ENCODE measurements at regions not wholly inside any gene's neighbourhood (a gene's known extent, or its start where the extent isn't known, plus 50 kb on each side); places are given as distances from the start of the nearest gene placed in this dataset.

DNA sequence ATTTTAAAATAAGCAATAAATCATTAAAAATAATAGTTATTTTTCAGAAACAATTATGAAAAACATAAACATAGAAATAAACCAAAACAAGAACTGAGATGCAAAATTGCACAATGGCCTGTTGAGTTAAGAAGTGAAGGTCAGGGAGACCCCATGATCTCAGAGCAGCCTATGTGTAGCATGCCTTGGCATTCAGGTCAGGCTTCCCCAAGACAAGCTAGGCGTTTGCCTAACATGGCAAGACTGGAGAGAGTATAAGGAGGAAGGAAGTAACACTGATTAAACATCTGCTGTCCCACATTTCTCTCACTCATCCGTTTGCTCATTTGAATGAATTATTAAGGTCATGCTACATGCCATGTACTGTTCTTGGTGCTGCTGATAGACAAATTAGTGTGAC is 291.8 kb downstream of the TSHZ3 start:
- TF ChIP-seq, protein P1, sequence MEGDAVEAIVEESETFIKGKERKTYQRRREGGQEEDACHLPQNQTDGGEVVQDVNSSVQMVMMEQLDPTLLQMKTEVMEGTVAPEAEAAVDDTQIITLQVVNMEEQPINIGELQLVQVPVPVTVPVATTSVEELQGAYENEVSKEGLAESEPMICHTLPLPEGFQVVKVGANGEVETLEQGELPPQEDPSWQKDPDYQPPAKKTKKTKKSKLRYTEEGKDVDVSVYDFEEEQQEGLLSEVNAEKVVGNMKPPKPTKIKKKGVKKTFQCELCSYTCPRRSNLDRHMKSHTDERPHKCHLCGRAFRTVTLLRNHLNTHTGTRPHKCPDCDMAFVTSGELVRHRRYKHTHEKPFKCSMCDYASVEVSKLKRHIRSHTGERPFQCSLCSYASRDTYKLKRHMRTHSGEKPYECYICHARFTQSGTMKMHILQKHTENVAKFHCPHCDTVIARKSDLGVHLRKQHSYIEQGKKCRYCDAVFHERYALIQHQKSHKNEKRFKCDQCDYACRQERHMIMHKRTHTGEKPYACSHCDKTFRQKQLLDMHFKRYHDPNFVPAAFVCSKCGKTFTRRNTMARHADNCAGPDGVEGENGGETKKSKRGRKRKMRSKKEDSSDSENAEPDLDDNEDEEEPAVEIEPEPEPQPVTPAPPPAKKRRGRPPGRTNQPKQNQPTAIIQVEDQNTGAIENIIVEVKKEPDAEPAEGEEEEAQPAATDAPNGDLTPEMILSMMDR (IDR thresholded peaks at IDR 0.05; ENCODE audit: insufficient read depth, low read length), result no peak
- TF ChIP-seq, protein P2, sequence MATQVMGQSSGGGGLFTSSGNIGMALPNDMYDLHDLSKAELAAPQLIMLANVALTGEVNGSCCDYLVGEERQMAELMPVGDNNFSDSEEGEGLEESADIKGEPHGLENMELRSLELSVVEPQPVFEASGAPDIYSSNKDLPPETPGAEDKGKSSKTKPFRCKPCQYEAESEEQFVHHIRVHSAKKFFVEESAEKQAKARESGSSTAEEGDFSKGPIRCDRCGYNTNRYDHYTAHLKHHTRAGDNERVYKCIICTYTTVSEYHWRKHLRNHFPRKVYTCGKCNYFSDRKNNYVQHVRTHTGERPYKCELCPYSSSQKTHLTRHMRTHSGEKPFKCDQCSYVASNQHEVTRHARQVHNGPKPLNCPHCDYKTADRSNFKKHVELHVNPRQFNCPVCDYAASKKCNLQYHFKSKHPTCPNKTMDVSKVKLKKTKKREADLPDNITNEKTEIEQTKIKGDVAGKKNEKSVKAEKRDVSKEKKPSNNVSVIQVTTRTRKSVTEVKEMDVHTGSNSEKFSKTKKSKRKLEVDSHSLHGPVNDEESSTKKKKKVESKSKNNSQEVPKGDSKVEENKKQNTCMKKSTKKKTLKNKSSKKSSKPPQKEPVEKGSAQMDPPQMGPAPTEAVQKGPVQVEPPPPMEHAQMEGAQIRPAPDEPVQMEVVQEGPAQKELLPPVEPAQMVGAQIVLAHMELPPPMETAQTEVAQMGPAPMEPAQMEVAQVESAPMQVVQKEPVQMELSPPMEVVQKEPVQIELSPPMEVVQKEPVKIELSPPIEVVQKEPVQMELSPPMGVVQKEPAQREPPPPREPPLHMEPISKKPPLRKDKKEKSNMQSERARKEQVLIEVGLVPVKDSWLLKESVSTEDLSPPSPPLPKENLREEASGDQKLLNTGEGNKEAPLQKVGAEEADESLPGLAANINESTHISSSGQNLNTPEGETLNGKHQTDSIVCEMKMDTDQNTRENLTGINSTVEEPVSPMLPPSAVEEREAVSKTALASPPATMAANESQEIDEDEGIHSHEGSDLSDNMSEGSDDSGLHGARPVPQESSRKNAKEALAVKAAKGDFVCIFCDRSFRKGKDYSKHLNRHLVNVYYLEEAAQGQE (IDR thresholded peaks at IDR 0.05; ENCODE audit: insufficient replicate concordance, low read depth), result no peak
